ENCODE measurements at regions not wholly inside any gene's neighbourhood (a gene's known extent, or its start where the extent isn't known, plus 50 kb on each side); places are given as distances from the start of the nearest gene placed in this dataset.

GRCh38 chr5:7210549-7210948 is 185.4 kb upstream of the ADCY2 start (continued):
- TF ChIP-seq E2F4 (CRISPR knock-in tag; IDR thresholded peaks at IDR 0.05; ENCODE audit: borderline replicate concordance, low read depth) = no peak
- TF ChIP-seq NFE2L1 (CRISPR knock-in tag; IDR thresholded peaks at IDR 0.05) = no peak
- TF ChIP-seq OVOL2 (CRISPR knock-in tag; IDR thresholded peaks at IDR 0.05; ENCODE audit: borderline replicate concordance) = no peak
- TF ChIP-seq GABPB1 (CRISPR knock-in tag; IDR thresholded peaks at IDR 0.05) = no peak
- no peak for TF ChIP-seq NR3C1 (CRISPR knock-in tag; conservative IDR thresholded peaks at IDR 0.05; ENCODE audit: low read depth)
- TF ChIP-seq STAT6 (CRISPR knock-in tag; conservative IDR thresholded peaks at IDR 0.05; ENCODE audit: low read depth) = no peak
- no peak for TF ChIP-seq ATF1 (CRISPR knock-in tag; IDR thresholded peaks at IDR 0.05)
- no peak for TF ChIP-seq JUN (CRISPR knock-in tag; IDR thresholded peaks at IDR 0.05)
- no peak for TF ChIP-seq ZBTB43 (CRISPR knock-in tag; IDR thresholded peaks at IDR 0.05)
- TF ChIP-seq AFF4 (CRISPR knock-in tag; IDR thresholded peaks at IDR 0.05; ENCODE audit: borderline replicate concordance) = no peak
- no peak for TF ChIP-seq RELA (CRISPR knock-in tag; IDR thresholded peaks at IDR 0.05; ENCODE audit: borderline replicate concordance)

- DNase-seq (ENCODE audit: low spot score) (no peak), ATAC-seq (no peak)
- POLR2A ChIA-PET = no interaction called here
- Mint-ChIP-seq H3K27me3 (ENCODE audit: low read depth) (peaks cover 3% of the 10 kb centered on the region; the same call in 1 of the 2 replicates), H3K36me3 (no peaks in the 10 kb centered on the region), H3K4me1 (no peaks in the 10 kb centered on the region), H3K27ac (no peak overlapping the region), H3K4me3 (no peak overlapping the region), H3K9me3 (no peaks in the 10 kb centered on the region)
- TF ChIP-seq HMGA2 (CRISPR knock-in tag; IDR thresholded peaks at IDR 0.05) = no peak
- TF ChIP-seq CBFB (CRISPR knock-in tag; IDR thresholded peaks at IDR 0.05; ENCODE audit: low read depth) = no peak
- TF ChIP-seq NFE2L1 (CRISPR knock-in tag; IDR thresholded peaks at IDR 0.05) = no peak
- no peak for TF ChIP-seq IRF2 (CRISPR knock-in tag; IDR thresholded peaks at IDR 0.05; ENCODE audit: borderline replicate concordance, low read depth)
- no peak for TF ChIP-seq HMGXB4 (CRISPR knock-in tag; IDR thresholded peaks at IDR 0.05)
- TF ChIP-seq PREB (CRISPR knock-in tag; IDR thresholded peaks at IDR 0.05; ENCODE audit: borderline replicate concordance) = no peak
- TF ChIP-seq AFF4 (CRISPR knock-in tag; IDR thresholded peaks at IDR 0.05; ENCODE audit: borderline replicate concordance) = no peak
- TF ChIP-seq FOXP1 (CRISPR knock-in tag; IDR thresholded peaks at IDR 0.05; ENCODE audit: borderline replicate concordance) = no peak
- CTCF ChIA-PET = no interaction called here
These were observed 182.4 kb upstream of the ADCY2 start for GRCh38 chr5:7213525-7213924.
